HCT116 (cell line): ENCODE measurements at regions not wholly inside any gene's neighbourhood (a gene's known extent, or its start where the extent isn't known, plus 50 kb on each side); places are given as distances from the start of the nearest gene placed in this dataset.

Experiments used
- CEBPB ChIP-seq: IDR thresholded peaks from 2 replicates; pipeline ENCODE4 v1.6.1; 2012; ENCODE audit warnings: low read depth
- EZH2 ChIP-seq: fragments of 200-600 bp; sonication (generic); IDR thresholded peaks from 2 replicates; pipeline ENCODE4 v1.6.1; 2017; ENCODE audit warnings: antibody characterized with exemption, mixed run types
- JUND ChIP-seq: IDR thresholded peaks from 2 replicates; pipeline ENCODE4 v1.6.1; 2012
- POLR2A ChIP-seq: IDR thresholded peaks from 2 replicates; pipeline ENCODE4 v1.7.0; 2011; ENCODE audit warnings: borderline replicate concordance; ENCODE audit not compliant: insufficient read depth, insufficient read length; ENCODE audit errors: extremely low read depth
- POLR2AphosphoS5 ChIP-seq: IDR thresholded peaks from 2 replicates; pipeline ENCODE4 v1.6.1; 2011; ENCODE audit warnings: mild to moderate bottlenecking, low read depth, low read length, moderate library complexity
- SIN3A ChIP-seq: IDR thresholded peaks from 2 replicates; pipeline ENCODE4 v1.6.1; 2012; ENCODE audit warnings: low read depth
- SRF ChIP-seq: IDR thresholded peaks from 2 replicates; pipeline ENCODE4 v1.6.1; 2012; ENCODE audit warnings: low read depth
- TCF7L2 ChIP-seq: IDR thresholded peaks from 2 replicates; pipeline ENCODE4 v1.7.0; 2011; ENCODE audit warnings: borderline replicate concordance, inconsistent platforms; ENCODE audit not compliant: insufficient read depth, insufficient read length; ENCODE audit errors: extremely low read depth
- YY1 ChIP-seq: IDR thresholded peaks from 2 replicates; pipeline ENCODE4 v1.6.1; 2011; ENCODE audit warnings: low read length, low read depth, moderate library complexity, mild to moderate bottlenecking; ENCODE audit not compliant: insufficient replicate concordance; ENCODE audit errors: extremely low read depth
- ZNF274 ChIP-seq: fragments of 200-500 bp; sonication (Bioruptor generic); IDR thresholded peaks from 2 replicates; pipeline ENCODE4 v1.6.1; 2014; ENCODE audit warnings: mild to moderate bottlenecking, low read depth, low read length, inconsistent platforms
- TF ChIP-seq, protein P1 (sequence below), 3 experiments: fragments of 200-600 bp in 1 of 3; sonication (generic) in 1 of 3; IDR thresholded peaks in 2 of 3; conservative IDR thresholded peaks in 1 of 3; 2 replicates each; pipeline ENCODE4 v1.5.1; 2012 to 2017; ENCODE audit warnings: low read depth in 2 of 3, low read length in 2 of 3, antibody characterized with exemption in 1 of 3, borderline replicate concordance in 1 of 3, control low read depth in 1 of 3, mild to moderate bottlenecking in 1 of 3, mixed read lengths in 1 of 3, mixed run types in 1 of 3, moderate library complexity in 1 of 3; ENCODE audit not compliant: insufficient read depth in 1 of 3
- TF ChIP-seq, protein P2 (sequence below): IDR thresholded peaks from 2 replicates; pipeline ENCODE4 v1.6.1; 2012; ENCODE audit warnings: low read depth

DNA sequence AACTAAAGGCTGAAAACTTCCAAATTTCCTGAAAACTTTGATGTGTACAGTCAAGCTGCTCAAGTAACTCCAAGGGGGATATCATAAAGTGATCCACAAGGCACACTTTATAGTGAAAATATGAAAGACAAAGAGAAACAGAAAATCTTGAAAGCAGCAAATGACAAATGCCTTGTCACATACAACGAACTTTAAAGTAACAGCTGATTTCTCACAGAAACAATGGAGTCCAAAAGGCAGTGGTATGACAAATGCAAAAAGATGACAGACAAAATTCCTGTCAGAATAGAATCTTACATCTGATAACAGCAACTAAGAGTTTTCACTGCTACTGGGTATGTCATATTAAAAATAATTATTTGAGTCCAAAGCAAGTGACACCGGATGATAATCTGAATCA lies 1602.3 kb upstream of the PRR20A start:
- TF ChIP-seq YY1 (no peak), SIN3A (no peak), ZNF274 (no peak), POLR2A (no peak), SRF (no peak), JUND (no peak), CEBPB (no peak), EZH2 (no peak), POLR2AphosphoS5 (no peak), TCF7L2 (no peak)
- TF ChIP-seq, protein P1, sequence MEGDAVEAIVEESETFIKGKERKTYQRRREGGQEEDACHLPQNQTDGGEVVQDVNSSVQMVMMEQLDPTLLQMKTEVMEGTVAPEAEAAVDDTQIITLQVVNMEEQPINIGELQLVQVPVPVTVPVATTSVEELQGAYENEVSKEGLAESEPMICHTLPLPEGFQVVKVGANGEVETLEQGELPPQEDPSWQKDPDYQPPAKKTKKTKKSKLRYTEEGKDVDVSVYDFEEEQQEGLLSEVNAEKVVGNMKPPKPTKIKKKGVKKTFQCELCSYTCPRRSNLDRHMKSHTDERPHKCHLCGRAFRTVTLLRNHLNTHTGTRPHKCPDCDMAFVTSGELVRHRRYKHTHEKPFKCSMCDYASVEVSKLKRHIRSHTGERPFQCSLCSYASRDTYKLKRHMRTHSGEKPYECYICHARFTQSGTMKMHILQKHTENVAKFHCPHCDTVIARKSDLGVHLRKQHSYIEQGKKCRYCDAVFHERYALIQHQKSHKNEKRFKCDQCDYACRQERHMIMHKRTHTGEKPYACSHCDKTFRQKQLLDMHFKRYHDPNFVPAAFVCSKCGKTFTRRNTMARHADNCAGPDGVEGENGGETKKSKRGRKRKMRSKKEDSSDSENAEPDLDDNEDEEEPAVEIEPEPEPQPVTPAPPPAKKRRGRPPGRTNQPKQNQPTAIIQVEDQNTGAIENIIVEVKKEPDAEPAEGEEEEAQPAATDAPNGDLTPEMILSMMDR (IDR thresholded peaks at IDR 0.05 in 2 of 3, conservative IDR thresholded peaks at IDR 0.05 in 1 of 3; ENCODE audit: borderline replicate concordance in 1 of 3, insufficient read depth in 1 of 3, low read depth in 2 of 3, low read length in 2 of 3) = no peak
- TF ChIP-seq, protein P2, sequence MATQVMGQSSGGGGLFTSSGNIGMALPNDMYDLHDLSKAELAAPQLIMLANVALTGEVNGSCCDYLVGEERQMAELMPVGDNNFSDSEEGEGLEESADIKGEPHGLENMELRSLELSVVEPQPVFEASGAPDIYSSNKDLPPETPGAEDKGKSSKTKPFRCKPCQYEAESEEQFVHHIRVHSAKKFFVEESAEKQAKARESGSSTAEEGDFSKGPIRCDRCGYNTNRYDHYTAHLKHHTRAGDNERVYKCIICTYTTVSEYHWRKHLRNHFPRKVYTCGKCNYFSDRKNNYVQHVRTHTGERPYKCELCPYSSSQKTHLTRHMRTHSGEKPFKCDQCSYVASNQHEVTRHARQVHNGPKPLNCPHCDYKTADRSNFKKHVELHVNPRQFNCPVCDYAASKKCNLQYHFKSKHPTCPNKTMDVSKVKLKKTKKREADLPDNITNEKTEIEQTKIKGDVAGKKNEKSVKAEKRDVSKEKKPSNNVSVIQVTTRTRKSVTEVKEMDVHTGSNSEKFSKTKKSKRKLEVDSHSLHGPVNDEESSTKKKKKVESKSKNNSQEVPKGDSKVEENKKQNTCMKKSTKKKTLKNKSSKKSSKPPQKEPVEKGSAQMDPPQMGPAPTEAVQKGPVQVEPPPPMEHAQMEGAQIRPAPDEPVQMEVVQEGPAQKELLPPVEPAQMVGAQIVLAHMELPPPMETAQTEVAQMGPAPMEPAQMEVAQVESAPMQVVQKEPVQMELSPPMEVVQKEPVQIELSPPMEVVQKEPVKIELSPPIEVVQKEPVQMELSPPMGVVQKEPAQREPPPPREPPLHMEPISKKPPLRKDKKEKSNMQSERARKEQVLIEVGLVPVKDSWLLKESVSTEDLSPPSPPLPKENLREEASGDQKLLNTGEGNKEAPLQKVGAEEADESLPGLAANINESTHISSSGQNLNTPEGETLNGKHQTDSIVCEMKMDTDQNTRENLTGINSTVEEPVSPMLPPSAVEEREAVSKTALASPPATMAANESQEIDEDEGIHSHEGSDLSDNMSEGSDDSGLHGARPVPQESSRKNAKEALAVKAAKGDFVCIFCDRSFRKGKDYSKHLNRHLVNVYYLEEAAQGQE = no peak
